ENCODE measurements at regions not wholly inside any gene's neighbourhood (a gene's known extent, or its start where the extent isn't known, plus 50 kb on each side); places are given as distances from the start of the nearest gene placed in this dataset.
"Not testable (repeated sequence)": the region's sequence is repeated elsewhere in the genome, so short reads cannot be mapped to it uniquely, and the experiment has no call there.

DNA sequence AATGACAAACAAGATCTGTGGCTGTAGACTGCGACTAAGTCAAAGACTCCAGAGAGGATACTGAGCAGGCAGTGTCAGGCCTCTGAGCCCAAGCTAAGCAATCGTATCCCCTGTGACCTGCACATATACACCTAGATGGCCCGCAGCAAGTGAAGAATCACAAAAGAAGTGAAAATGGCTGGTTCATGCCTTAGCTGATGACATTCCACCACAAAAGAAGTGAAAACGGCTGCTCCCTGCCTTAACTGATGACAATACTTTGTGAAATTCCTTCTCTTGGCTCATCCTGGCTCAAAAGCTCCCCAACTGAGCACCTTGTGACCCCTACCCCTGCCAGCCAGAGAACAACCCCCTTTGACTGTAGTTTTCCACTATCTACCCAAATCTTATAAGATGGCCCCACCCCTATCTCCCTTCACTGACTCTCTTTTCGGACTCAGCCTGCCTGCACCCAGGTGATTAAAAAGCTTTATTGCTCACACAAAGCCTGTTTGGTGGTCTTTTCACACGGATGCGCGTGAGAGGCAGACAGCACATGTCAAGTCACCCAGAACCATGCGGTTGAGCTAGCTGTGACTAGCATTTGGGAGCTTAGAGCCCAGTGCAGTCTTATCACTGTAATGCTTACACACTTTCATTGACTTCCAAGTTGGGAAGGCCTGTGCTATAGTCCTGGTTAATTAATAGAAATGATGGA, 812.0 kb downstream of the MCTP2 start:
- not testable (repeated sequence) for H3K4me1 ChIP-seq (ENCODE audit: control insufficient read depth, insufficient read depth, low read length); H3K9ac ChIP-seq (ENCODE audit: low read length); H3K9me3 ChIP-seq (ENCODE audit: control insufficient read depth, low read length); H3K27me3 ChIP-seq (ENCODE audit: control insufficient read depth, insufficient read depth, low read length); H3K36me3 ChIP-seq (ENCODE audit: control insufficient read depth, insufficient read depth, low read length); H3K4me3 ChIP-seq (ENCODE audit: low read length)

DNA sequence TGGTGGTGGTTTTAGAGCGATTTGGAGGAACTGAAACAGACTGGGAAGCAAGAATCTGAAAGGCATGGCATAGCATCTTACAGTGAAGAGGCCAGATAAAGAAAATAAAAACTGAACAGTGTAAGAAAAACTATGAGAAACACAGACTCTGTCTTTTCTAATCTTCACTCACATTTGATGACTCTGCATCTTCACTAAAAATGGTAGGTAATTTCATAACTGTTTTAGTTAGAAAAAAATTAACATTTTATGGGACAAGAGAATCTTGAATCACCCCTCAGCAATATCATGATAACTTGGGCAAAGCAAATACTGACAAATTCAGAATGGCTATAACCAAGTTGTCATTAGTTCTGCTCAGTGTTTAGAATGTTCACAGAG, 812.6 kb downstream of the MCTP2 start:
- no peaks in the 10 kb centered on the region for H3K27me3 ChIP-seq (ENCODE audit: control insufficient read depth, insufficient read depth, low read length)
- H3K9ac ChIP-seq (ENCODE audit: low read length), result no peak overlapping the region
- H3K4me3 ChIP-seq (ENCODE audit: low read length), result no peak overlapping the region
- H3K4me1 ChIP-seq (ENCODE audit: control insufficient read depth, insufficient read depth, low read length), result no peaks in the 10 kb centered on the region
- H3K9me3 ChIP-seq (ENCODE audit: control insufficient read depth, low read length), result no peaks in the 10 kb centered on the region
- H3K36me3 ChIP-seq (ENCODE audit: control insufficient read depth, insufficient read depth, low read length), result no peaks in the 10 kb centered on the region

DNA sequence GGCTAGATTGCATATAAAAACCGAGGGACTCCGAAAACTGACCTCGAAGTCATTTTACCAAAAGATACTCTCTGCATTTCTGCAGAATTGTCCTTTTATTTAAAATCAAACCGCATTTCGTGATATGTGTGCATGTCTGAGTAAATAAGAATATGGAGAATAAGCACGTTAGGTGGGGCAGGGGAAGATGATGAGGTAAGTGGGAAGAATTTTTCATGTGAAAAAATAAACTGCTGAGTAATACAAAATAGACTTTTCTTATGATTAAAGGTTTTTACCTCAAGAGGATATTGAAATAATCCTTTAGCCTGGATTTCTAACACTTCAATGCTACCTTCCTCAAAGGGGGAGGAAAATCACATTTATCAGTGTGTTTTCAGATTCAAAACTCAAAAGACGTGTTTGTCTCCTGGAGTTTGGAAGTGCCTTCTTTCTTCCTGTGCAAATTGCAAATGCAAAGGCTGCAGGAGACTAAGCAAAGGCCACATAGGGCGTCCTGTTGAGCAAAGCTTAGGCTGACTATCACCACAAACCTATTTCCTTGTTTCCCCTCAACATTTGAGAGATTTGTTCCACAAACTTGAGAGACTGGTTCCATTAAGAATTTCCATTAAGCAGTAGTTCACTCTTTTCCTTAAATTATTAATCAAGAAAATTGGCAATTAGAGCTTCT, 813.5 kb downstream of the MCTP2 start:
- Histone ChIP-seq H3K9ac (ENCODE audit: low read length) (no peak overlapping the region), H3K4me1 (ENCODE audit: control insufficient read depth, insufficient read depth, low read length) (no peaks in the 10 kb centered on the region), H3K9me3 (ENCODE audit: control insufficient read depth, low read length) (no peaks in the 10 kb centered on the region), H3K36me3 (ENCODE audit: control insufficient read depth, insufficient read depth, low read length) (no peaks in the 10 kb centered on the region), H3K27me3 (ENCODE audit: control insufficient read depth, insufficient read depth, low read length) (no peaks in the 10 kb centered on the region), H3K4me3 (ENCODE audit: low read length) (no peak overlapping the region)

DNA sequence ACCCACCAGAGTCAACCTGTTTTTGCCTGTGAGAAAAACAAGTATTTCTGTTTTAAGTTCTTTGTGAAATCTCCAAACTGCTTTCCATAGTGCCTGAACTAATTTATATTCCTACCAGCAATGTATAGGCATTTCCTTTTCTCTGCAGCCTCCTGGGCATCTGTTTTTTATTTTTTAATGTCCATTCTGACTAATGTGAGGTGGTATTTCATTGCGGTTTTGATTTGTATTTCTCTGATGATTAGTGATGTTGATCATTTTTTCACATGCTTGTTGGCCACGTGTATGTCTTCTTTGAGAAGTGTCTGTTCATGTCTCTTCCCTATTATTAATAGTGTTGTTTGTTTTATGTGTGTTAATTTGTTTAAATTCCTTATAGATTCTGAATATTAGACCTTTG, 820.5 kb downstream of the MCTP2 start:
- H3K4me3 ChIP-seq (ENCODE audit: low read length), result no peak overlapping the region
- no peaks in the 10 kb centered on the region for H3K9me3 ChIP-seq (ENCODE audit: control insufficient read depth, low read length)
- no peaks in the 10 kb centered on the region for H3K36me3 ChIP-seq (ENCODE audit: control insufficient read depth, insufficient read depth, low read length)
- no peaks in the 10 kb centered on the region for H3K27me3 ChIP-seq (ENCODE audit: control insufficient read depth, insufficient read depth, low read length)
- no peaks in the 10 kb centered on the region for H3K4me1 ChIP-seq (ENCODE audit: control insufficient read depth, insufficient read depth, low read length)
- no peak overlapping the region for H3K9ac ChIP-seq (ENCODE audit: low read length)

DNA sequence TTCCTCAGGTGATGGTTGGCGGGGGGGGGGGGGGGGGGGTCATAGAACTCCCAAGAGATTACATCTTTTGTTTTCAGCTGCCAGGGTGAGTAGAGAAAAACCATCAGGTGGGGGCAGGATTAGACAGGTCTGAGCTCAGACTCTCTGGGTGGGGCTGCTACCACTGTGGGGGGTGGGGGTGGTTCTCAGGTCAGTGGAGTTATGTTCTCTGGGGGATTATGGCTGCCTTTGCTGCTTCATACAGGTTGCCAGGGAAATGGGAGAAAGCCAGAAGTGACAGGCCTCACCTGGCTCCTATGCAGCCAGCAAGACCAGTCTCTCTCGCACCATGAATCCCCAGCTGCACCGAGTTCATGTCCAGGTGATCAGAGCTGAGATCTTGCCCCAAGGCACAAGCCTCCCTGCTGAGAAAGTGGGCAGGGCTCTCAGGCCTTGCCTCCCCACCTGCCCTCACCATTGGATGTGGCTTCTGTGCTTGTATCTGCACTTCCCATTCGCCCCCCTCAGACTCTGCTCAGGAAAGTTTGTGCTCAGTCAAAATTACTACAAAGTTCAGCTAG, 828.1 kb downstream of the MCTP2 start:
- no peaks in the 10 kb centered on the region for H3K27me3 ChIP-seq (ENCODE audit: control insufficient read depth, insufficient read depth, low read length)
- H3K4me1 ChIP-seq (ENCODE audit: control insufficient read depth, insufficient read depth, low read length), result no peaks in the 10 kb centered on the region
- no peak overlapping the region for H3K9ac ChIP-seq (ENCODE audit: low read length)
- H3K4me3 ChIP-seq (ENCODE audit: low read length), result no peak overlapping the region
- no peaks in the 10 kb centered on the region for H3K36me3 ChIP-seq (ENCODE audit: control insufficient read depth, insufficient read depth, low read length)
- no peaks in the 10 kb centered on the region for H3K9me3 ChIP-seq (ENCODE audit: control insufficient read depth, low read length)

DNA sequence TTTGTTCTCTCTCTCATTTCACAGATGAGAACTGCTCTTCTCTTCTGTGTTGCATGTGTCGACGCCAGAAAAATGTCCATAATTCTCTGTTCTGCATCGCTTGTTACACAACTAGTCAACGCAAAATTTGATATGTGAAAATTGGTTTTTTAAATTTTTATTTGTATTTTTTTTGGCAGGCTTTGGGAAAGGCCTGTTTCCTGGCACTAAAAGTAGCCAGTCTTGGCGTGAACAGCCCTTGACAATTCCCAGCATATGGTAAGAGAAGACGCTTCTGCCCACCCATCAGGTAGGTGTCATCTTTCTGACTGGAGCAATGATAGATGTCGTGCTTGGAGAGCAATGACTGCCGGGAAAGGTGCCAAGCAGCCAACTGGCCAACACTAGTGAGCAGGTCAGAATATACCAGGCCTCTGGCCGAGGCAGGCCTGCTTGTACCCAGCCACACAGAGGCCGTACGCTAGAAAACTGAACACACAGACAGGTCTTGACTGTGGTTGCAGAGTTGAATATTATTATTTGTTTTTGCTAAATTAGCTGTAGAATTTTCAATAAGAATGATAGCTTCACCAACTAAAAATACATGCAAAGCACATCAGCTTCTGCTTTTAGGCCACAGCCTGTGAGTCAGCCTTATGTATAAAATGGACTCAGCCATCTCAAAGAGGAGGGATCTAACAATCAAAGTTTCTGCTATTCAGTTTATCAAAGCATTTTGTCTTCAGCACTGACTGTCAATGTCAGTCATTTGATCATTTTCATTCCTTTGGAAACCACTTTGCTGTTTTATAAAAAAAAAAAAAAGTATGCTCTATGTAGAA, 837.5 kb downstream of the MCTP2 start:
- H3K27me3 ChIP-seq (ENCODE audit: control insufficient read depth, insufficient read depth, low read length), result no peaks in the 10 kb centered on the region
- no peaks in the 10 kb centered on the region for H3K9me3 ChIP-seq (ENCODE audit: control insufficient read depth, low read length)
- H3K9ac ChIP-seq (ENCODE audit: low read length), result no peak overlapping the region
- no peaks in the 10 kb centered on the region for H3K36me3 ChIP-seq (ENCODE audit: control insufficient read depth, insufficient read depth, low read length)
- H3K4me1 ChIP-seq (ENCODE audit: control insufficient read depth, insufficient read depth, low read length), result no peaks in the 10 kb centered on the region
- H3K4me3 ChIP-seq (ENCODE audit: low read length), result no peak overlapping the region

DNA sequence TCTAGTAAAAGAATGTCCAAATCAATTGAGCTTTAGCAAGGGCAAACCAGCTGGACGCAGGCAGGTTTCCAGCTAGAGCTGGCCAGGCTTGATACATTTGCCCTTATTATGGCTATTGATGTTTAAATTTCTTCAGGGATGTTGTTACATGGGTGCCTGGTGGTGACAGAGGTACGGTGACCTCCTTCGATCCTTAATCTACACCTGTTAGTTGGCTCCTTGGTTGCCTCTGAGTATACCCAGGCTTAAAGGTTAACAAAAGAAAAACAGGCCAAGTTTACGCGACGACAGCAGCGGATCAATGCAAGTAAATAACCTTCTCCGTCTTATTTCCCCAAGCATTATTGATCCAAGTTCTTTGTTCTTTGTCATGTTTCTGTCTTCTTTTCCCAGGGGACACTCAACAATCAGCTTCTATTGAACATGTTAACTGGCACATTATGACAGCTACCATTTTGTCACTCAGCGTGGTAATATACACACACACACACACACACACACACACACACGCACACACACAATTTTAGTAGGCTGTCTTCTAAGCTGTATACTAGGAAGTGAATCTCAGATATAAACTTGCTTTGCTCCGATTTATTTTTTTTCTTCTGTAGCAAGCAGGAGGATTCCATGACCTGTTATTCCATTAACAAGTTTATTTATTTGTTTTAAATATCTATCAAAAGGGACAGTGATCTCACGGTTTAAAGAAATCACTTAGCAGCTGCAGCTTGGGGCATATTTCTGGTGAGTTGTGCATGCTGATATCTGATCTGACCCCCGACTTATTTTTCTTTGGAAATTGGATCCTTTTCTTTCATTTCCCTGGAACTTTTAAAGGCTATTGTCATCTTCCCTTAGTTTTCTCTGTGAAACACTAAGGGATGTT, 844.7 kb downstream of the MCTP2 start:
- H3K4me3 ChIP-seq (ENCODE audit: low read length), result no peak overlapping the region
- no peaks in the 10 kb centered on the region for H3K36me3 ChIP-seq (ENCODE audit: control insufficient read depth, insufficient read depth, low read length)
- H3K9me3 ChIP-seq (ENCODE audit: control insufficient read depth, low read length), result no peaks in the 10 kb centered on the region
- no peaks in the 10 kb centered on the region for H3K27me3 ChIP-seq (ENCODE audit: control insufficient read depth, insufficient read depth, low read length)
- H3K4me1 ChIP-seq (ENCODE audit: control insufficient read depth, insufficient read depth, low read length), result no peaks in the 10 kb centered on the region
- H3K9ac ChIP-seq (ENCODE audit: low read length), result no peak overlapping the region

DNA sequence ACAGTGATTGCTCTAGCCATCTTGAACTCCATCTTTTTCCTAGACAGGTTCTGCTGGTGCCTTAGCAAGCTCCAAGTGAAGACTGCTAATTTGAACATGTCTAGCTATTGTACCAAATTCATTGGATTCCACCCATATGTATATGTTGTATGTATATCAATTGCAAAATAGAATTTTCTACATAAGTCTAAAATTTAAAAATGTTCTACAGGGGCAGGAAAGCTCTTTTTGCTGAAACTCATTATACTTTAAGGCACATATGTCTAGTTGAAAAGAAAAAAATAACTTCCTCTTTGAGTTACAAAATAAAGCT, 845.3 kb downstream of the MCTP2 start:
- H3K9me3 ChIP-seq (ENCODE audit: control insufficient read depth, low read length), result no peaks in the 10 kb centered on the region
- H3K27me3 ChIP-seq (ENCODE audit: control insufficient read depth, insufficient read depth, low read length), result no peaks in the 10 kb centered on the region
- no peak overlapping the region for H3K4me3 ChIP-seq (ENCODE audit: low read length)
- no peaks in the 10 kb centered on the region for H3K4me1 ChIP-seq (ENCODE audit: control insufficient read depth, insufficient read depth, low read length)
- H3K36me3 ChIP-seq (ENCODE audit: control insufficient read depth, insufficient read depth, low read length), result no peaks in the 10 kb centered on the region
- H3K9ac ChIP-seq (ENCODE audit: low read length), result no peak overlapping the region

DNA sequence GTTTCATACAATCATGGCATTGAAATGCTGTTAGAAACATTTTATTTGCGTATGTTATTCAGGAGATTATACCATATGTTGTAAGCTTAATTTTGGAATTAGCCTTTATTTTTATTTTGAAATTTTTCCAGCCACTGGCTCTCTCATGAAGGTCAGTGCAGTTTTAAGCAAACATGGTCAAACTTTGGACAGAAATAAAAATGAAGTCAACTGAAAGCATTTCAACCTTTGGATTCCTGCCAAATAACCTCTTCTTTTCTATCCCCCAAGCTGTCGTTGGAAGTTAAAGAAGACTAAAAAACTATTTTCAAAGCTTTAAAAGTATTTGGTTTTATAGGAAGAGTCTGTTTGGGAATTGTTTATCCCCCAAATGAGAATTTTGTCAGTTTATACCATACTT, 846.6 kb downstream of the MCTP2 start:
- no peaks in the 10 kb centered on the region for H3K27me3 ChIP-seq (ENCODE audit: control insufficient read depth, insufficient read depth, low read length)
- H3K36me3 ChIP-seq (ENCODE audit: control insufficient read depth, insufficient read depth, low read length), result no peaks in the 10 kb centered on the region
- H3K4me1 ChIP-seq (ENCODE audit: control insufficient read depth, insufficient read depth, low read length), result no peaks in the 10 kb centered on the region
- H3K9ac ChIP-seq (ENCODE audit: low read length), result no peak overlapping the region
- no peak overlapping the region for H3K4me3 ChIP-seq (ENCODE audit: low read length)
- no peaks in the 10 kb centered on the region for H3K9me3 ChIP-seq (ENCODE audit: control insufficient read depth, low read length)

DNA sequence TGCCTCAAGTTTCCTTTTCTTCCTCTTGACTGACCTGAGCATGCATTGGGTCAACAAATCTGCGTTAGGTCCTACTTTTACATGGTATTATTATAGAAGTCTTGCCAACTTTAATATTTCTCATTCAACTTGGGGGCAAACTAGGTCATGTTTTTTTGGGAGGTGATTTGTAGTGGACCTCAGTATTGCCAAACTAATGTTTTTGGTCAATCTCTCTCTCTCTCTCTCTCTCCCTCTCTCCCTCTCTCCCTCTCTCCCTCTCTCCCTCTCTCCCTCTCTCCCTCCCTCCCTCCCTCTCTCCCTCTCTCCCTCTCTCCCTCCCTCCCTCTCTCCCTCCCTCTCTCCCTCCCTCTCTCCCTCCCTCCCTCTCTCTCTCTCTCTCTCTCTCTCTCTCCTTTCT, 848.9 kb downstream of the MCTP2 start:
- not testable (repeated sequence) for H3K4me1 ChIP-seq (ENCODE audit: control insufficient read depth, insufficient read depth, low read length); H3K9ac ChIP-seq (ENCODE audit: low read length); H3K4me3 ChIP-seq (ENCODE audit: low read length); H3K27me3 ChIP-seq (ENCODE audit: control insufficient read depth, insufficient read depth, low read length); H3K9me3 ChIP-seq (ENCODE audit: control insufficient read depth, low read length); H3K36me3 ChIP-seq (ENCODE audit: control insufficient read depth, insufficient read depth, low read length)

DNA sequence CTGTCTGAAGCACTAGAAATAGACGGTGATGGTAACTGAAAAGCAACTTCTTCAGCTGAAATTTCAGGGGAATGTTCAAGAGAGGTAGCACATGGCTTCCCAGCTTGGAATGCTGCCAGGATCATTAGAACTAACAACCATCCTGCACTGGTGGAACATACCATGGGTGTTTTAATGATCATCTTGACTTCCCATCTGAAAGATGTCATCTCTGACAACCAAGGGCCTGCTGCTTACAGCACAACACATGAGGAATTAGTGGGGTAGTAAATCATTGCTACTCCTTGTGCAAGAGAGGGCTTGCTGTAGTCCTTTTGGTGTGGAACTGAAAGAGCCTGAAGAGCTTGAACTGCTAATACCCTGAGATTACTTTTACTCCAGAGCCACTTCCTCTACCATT, 853.7 kb downstream of the MCTP2 start:
- Histone ChIP-seq H3K9me3 (ENCODE audit: control insufficient read depth, low read length) (no peaks in the 10 kb centered on the region), H3K4me3 (ENCODE audit: low read length) (no peak overlapping the region), H3K4me1 (ENCODE audit: control insufficient read depth, insufficient read depth, low read length) (no peaks in the 10 kb centered on the region), H3K36me3 (ENCODE audit: control insufficient read depth, insufficient read depth, low read length) (no peaks in the 10 kb centered on the region), H3K9ac (ENCODE audit: low read length) (no peak overlapping the region), H3K27me3 (ENCODE audit: control insufficient read depth, insufficient read depth, low read length) (no peaks in the 10 kb centered on the region)

Data from mucosa of stomach (tissue), 1 donor.